Right lobe of liver (tissue), 6 donors: ENCODE measurements at regions not wholly inside any gene's neighbourhood (a gene's known extent, or its start where the extent isn't known, plus 50 kb on each side); places are given as distances from the start of the nearest gene placed in this dataset.

Source experiments
- ATAC-seq, 4 donors: fragments of 200-7000 bp; cut with Tn5 transposase; one replicate each; pipeline ENCODE4 v1.9.1; 2020; ENCODE audit warnings: mild to moderate bottlenecking in 4 of 4, moderate library complexity in 4 of 4
- DNase-seq, 3 donors: peaks; one replicate each; pipeline ENCODE4 v3.0.0-alpha.2; 2020
- H3K27ac ChIP-seq, 3 donors: fragments of 200-600 bp; one replicate each; pipeline ENCODE4 v1.8.0; 2022
- H3K27me3 ChIP-seq, 2 donors: fragments of 200-600 bp; one replicate each; pipeline ENCODE4 v1.8.0; 2022
- H3K36me3 ChIP-seq, 4 donors: fragments of 200-600 bp; sonication (generic) in 1 of 4; one replicate each; pipeline versions ENCODE4 v1.5.1 to v1.8.0; 2017 to 2022; ENCODE audit warnings: control low read depth in 1 of 4
- H3K4me1 ChIP-seq, 4 donors: fragments of 200-600 bp; sonication (generic) in 1 of 4; one replicate each; pipeline versions ENCODE4 v1.5.1 to v1.8.0; 2017 to 2022; ENCODE audit warnings: control low read depth in 1 of 4
- H3K4me3 ChIP-seq, 3 donors: fragments of 200-600 bp; one replicate each; pipeline ENCODE4 v1.8.0; 2022
- H3K9me3 ChIP-seq, 4 donors: fragments of 200-600 bp; sonication (generic) in 1 of 4; one replicate each; pipeline versions ENCODE4 v1.5.1 to v1.8.0; 2017 to 2022; ENCODE audit warnings: control low read depth in 1 of 4
- POLR2A ChIP-seq: fragments of 450-650 bp; IDR thresholded peaks from one replicate; pipeline ENCODE4 v1.6.1; 2017; ENCODE audit warnings: antibody characterized with exemption, mild to moderate bottlenecking
- WGBS: methylation state at CpG from one replicate; pipeline ENCODE4 v1.1.6; 2018; ENCODE audit warnings: low coverage, low lambda C conversion rate; ENCODE audit not compliant: insufficient coverage; ENCODE audit errors: missing lambda C conversion rate; 5-methylcytosine and 5-hydroxymethylcytosine counted together
- intact Hi-C, 2 donors: fragments of 100-400 bp; cut with DNase I; formaldehyde crosslinking; loops; one replicate each; pipeline versions ENCODE4 v1.11.2 to v1.14.1; 2022
- TF ChIP-seq, protein P1 (sequence below), 4 donors: fragments of 200-600 bp in 3 of 4; fragments of 450-650 bp in 1 of 4; IDR thresholded peaks; one replicate each; pipeline versions ENCODE4 v1.5.1 to v1.8.0; 2016 to 2022; ENCODE audit warnings: antibody characterized with exemption in 4 of 4, mild to moderate bottlenecking in 2 of 4
- donor health status: DM: no; HTN: yes; CAD: no.
- donor health status: DM: no; HTN: no; CAD: no.
- donor health status: DM: no; HTN: no; CAD: no.
- donor health status: DM: no; HTN: yes; CAD: no.
- donor health status: DM: no; HTN: yes; CAD: no.

GRCh38 chr5:2688586-2688985, 62.9 kb downstream of the IRX2 start:
- 76% methylated on average over 5 of the region's 5 CpGs for WGBS
- Histone ChIP-seq H3K36me3 (no peaks in the 10 kb centered on the region), H3K4me1 (no peaks in the 10 kb centered on the region), H3K27me3 (no peaks in the 10 kb centered on the region), H3K4me3 (no peak overlapping the region), H3K27ac (no peak overlapping the region), H3K9me3 (no peaks in the 10 kb centered on the region)
- intact Hi-C loops = no loop called here
- DNase-seq (no peak), ATAC-seq (no peak)
- TF ChIP-seq, protein P1, sequence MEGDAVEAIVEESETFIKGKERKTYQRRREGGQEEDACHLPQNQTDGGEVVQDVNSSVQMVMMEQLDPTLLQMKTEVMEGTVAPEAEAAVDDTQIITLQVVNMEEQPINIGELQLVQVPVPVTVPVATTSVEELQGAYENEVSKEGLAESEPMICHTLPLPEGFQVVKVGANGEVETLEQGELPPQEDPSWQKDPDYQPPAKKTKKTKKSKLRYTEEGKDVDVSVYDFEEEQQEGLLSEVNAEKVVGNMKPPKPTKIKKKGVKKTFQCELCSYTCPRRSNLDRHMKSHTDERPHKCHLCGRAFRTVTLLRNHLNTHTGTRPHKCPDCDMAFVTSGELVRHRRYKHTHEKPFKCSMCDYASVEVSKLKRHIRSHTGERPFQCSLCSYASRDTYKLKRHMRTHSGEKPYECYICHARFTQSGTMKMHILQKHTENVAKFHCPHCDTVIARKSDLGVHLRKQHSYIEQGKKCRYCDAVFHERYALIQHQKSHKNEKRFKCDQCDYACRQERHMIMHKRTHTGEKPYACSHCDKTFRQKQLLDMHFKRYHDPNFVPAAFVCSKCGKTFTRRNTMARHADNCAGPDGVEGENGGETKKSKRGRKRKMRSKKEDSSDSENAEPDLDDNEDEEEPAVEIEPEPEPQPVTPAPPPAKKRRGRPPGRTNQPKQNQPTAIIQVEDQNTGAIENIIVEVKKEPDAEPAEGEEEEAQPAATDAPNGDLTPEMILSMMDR (IDR thresholded peaks at IDR 0.05) = no peak
- TF ChIP-seq POLR2A = no peak

DNA sequence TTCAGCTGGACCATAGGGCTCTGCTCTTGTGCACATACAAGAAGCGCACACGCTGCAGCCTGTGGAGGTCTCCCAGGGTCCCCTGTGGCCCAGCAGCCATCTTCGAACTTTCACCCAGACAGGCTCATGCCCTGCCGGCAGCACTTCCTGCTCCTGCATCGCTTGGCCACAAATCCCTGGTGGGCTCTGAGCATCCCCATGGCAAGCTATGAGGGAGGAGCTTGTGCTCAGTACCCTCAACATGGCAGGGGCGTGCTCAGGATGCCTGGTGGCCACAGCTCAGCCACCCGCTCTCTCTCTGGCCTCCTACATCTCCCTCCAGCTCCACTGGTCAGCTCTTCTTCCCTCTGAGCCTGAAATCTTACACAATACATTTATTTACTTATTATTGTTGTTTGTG, 63.7 kb downstream of the IRX2 start:
- no peak overlapping the region for H3K27ac ChIP-seq
- TF ChIP-seq POLR2A = no peak
- TF ChIP-seq, protein P1 (IDR thresholded peaks at IDR 0.05) = no peak
- ATAC-seq (no peak), DNase-seq (no peak)
- no peaks in the 10 kb centered on the region for H3K27me3 ChIP-seq
- WGBS = 77% methylated on average over 6 of the region's 7 CpGs
- no peaks in the 10 kb centered on the region for H3K9me3 ChIP-seq
- H3K4me1 ChIP-seq = no peaks in the 10 kb centered on the region
- H3K36me3 ChIP-seq = no peaks in the 10 kb centered on the region
- intact Hi-C loops = no loop called here
- no peak overlapping the region for H3K4me3 ChIP-seq

- WGBS = 49% methylated on average over 14 of the region's 28 CpGs
- no peak for ATAC-seq
These were observed 65.0 kb downstream of the IRX2 start for GRCh38 chr5:2686321-2687124.

DNA sequence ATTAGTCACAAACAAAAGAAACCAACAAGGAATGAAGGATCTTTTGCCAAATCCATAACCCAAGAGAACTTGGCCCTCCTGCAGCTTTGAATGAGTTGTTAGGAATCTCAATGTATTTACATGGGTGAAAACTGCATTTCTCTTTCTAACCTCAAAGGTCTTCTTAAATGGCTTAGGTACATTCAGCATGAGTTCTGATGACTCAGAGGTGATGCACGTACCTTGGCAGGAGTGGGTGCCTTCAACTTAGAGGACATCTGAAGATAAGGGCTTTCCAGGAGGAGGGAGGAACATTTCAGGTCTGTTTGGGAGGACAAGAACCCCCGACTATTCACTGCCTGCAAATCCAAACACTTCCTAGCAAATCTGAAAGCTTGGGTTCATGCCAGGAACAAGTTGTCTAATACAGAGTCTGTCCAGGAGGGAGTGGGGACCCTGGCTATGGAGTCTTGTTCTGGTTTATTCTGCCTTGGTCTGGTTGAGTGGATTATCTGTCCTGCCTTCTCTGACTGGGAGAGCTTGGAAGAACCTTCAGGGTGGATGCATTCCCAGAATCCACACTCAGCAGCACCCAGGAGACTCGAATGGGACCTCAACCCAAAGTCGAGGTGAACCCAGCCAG, 65.7 kb downstream of the IRX2 start:
- H3K27ac ChIP-seq = no peak overlapping the region
- ATAC-seq = no peak
- H3K4me1 ChIP-seq = no peaks in the 10 kb centered on the region
- H3K27me3 ChIP-seq = no peaks in the 10 kb centered on the region
- TF ChIP-seq, protein P1 (IDR thresholded peaks at IDR 0.05) = no peak
- TF ChIP-seq POLR2A = no peak
- no peak for DNase-seq
- no peaks in the 10 kb centered on the region for H3K36me3 ChIP-seq
- intact Hi-C loops = no loop called here
- no peak overlapping the region for H3K4me3 ChIP-seq
- 17% methylated on average over 2 of the region's 4 CpGs for WGBS
- no peaks in the 10 kb centered on the region for H3K9me3 ChIP-seq

More at GRCh38 chr5:2686321-2687124, 65.0 kb downstream of the IRX2 start:
- no peaks in the 10 kb centered on the region for H3K27me3 ChIP-seq
- intact Hi-C loops = no loop called here
- H3K27ac ChIP-seq = no peak overlapping the region
- TF ChIP-seq, protein P1 (IDR thresholded peaks at IDR 0.05) = no peak
- TF ChIP-seq POLR2A = no peak
- H3K4me3 ChIP-seq = no peak overlapping the region
- no peaks in the 10 kb centered on the region for H3K4me1 ChIP-seq
- no peaks in the 10 kb centered on the region for H3K36me3 ChIP-seq
- no peak for DNase-seq
- H3K9me3 ChIP-seq = no peaks in the 10 kb centered on the region
